Ureter (tissue), 1 donor: ENCODE measurements at regions not wholly inside any gene's neighbourhood (a gene's known extent, or its start where the extent isn't known, plus 50 kb on each side); places are given as distances from the start of the nearest gene placed in this dataset.

Source experiments
- DNase-seq: peaks from one replicate; pipeline ENCODE4 v3.0.0-alpha.2; 2020; ENCODE audit warnings: low spot score
- donor health status: DM: yes; HTN: yes; CAD: no.

GRCh38 chr1:78358165-78358564, 132.6 kb upstream of the PTGFR start:
- no peak for DNase-seq

DNA sequence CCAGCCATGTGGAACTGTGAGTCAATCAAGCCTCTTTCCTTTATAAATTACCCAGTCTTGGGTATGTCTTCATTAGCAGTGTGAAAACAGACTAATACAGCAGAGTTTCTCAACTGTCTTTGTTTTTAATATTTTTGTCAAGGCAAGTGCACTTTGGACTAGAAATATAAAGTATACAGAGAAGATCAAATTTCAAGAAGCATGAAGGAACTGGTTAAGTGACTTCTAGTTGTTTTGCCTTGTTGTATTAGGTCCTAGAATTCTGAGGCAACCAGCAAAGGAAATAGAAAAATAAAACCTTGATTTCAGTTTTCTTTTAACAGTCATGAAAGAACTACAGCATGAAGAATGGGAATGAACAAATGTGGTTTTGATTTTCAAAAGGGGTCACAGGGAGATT, 131.1 kb upstream of the PTGFR start:
- DNase-seq = no peak

GRCh38 chr1:78360584-78360983, 130.2 kb upstream of the PTGFR start:
- DNase-seq = no peak

DNA sequence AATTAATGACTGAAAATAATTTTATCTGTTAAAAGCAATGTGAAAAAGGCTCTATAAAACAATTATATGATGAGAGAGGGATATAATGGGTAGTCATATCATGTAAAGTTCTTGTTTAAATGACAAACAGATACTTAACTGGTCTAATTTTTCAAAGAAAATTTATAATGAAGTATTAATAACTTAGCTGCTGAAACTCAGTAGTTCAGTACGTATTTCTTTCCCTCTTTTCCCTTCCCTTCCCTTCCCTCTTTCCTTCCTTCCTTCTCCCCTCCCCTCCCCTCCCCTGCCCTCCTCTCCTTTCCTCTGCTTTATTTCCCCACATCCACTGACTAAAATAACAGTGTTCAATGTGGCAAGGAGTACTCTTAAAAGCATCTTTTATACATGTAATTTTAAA, 123.1 kb upstream of the PTGFR start:
- no peak for DNase-seq

DNA sequence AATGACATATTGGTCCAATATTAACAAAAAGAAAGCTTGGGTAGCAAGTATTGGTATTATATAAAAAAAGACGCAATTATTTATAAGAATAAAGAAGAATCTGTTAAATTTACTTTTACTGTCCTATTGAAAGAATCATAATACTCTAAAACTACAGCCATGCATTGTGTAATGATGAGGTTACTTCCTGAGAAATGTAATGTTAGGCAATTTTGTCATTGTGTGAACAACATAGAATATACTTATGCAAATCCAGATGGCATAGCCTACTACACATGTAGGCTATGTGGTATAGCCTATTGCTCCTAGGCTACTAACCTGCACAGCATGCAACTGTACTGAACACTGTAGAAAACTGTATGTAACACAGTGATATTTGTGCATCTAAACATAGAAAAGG, 121.2 kb upstream of the PTGFR start:
- DNase-seq = no peak

GRCh38 chr1:78370356-78370755, 120.4 kb upstream of the PTGFR start:
- DNase-seq = no peak

DNA sequence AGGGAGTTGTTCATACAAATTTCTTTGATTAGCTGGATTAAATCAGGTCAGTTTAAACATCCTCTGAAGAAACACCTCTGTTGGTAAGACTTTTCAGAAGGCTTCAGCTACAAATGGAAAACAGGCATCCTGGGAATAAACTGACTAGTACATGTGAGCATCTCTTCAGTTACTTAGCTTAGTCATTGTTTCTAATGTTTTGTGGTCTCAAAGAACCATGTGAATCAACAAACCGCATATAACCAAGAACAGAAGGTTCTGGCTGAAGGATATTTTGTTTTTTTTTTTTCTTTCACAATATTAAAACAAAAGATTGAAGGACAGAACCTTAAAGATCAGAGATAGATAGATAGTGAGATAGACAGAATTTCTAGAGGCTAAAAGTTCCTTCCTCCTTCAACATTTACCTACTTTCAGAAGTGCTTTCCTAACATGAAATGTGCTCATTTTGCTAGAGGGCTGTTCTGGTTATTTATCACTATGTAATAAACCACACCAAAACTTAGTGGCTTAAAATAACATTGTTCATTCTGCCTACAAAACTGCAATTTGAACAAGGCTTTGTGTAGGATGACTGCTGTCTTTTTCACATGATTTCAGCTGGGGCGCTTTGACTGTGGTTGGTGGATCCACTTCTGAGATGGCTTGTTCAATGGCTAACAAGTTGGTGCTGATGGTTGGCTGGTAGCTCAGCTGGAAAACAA, 119.8 kb upstream of the PTGFR start:
- DNase-seq = no peak

- no peak for DNase-seq
Measured at GRCh38 chr1:78373676-78374075, 117.1 kb upstream of the PTGFR start.

DNA sequence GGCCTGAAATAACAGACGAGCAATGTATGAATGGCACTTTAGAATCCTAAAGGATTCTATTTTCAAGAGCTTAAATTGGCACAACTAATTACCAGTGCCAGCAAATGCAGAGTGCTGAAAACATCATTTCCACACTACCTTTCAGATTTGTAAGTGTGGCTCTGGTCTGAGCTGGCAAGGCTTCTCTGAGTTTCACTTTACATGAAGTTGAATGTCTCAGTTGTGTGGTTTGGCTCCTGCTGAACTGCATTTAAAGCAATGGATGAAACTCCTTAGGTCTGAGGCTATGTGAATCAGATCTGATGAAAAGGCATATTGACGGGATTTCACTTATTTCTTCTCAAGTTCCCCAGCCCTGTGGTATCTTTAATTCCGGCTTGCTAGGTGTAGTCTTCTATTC, 114.8 kb upstream of the PTGFR start:
- no peak for DNase-seq

DNA sequence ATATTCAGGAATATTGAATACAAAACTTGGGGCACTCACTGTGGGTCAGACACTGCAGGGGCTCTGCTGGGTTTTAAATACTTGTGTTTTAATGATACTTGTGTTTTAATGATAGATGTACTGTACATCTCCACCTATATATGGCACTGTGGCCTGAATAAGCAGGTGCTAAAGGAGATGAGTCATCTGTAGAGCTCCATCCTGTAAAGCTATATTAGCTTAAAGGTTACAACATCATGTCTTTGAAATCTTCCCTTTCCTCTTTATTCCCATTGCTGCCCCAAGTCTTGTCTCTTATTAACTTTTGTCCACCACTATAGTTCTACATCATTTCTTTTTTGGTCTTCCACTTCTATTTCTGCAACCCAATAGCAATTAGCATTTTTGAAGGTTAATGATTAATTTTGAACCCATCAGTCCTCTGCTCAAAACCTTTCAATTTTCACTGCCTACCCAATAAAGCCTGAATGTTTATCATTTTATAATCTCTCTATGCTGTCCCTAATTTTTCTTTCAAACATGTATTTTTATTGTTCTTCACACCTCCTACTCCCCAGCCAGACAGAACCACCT, 113.3 kb upstream of the PTGFR start:
- no peak for DNase-seq

- no peak for DNase-seq
Measured at GRCh38 chr1:78383923-78384322, 106.9 kb upstream of the PTGFR start.

GRCh38 chr1:78385744-78386462, 104.9 kb upstream of the PTGFR start:
- DNase-seq = no peak

DNA sequence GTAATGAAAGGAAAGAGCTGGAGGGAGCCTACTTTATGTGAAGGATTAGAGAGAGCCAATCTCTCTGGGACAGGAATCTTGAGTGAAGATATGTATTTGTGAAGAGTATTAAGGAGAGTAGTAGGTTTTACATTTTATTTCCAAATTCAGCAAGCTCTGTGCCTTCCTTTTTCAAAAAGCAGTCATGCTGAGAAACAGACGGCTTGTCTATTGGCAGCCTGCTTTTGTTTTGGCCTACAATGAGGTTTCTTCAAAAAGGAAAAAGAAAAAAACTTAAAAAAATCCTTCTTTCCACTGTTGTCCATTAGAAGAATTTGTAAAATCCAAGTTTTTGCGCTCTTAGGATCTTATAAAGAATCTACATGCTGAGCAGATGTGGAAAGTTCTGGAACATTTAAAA, 103.6 kb upstream of the PTGFR start:
- no peak for DNase-seq

GRCh38 chr1:78387871-78388270, 102.9 kb upstream of the PTGFR start:
- DNase-seq = no peak

- no peak for DNase-seq
Measured at GRCh38 chr1:78388275-78388674, 102.5 kb upstream of the PTGFR start.

DNA sequence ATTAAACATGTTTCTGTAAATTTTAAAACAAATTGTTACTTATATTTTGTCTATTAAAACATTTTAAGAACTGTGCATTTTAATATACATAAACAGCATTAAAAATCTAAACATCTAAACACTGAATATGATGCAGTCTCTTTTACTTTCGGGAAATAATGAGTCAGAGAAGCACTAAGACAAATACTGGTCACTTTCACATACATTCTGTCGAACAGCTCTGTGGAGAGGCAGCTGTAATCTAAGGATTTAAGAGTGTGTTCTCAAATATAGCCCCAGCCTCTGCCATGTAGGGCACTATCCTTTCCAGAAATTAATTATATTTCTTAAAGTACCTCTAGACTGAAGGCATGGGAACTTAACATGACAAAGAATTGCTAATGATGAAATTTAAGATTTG, 89.6 kb upstream of the PTGFR start:
- no peak for DNase-seq

- no peak for DNase-seq
Measured at GRCh38 chr1:78408192-78408591, 82.6 kb upstream of the PTGFR start.

- DNase-seq = no peak
Measured at GRCh38 chr1:78408810-78409209, 82.0 kb upstream of the PTGFR start.

DNA sequence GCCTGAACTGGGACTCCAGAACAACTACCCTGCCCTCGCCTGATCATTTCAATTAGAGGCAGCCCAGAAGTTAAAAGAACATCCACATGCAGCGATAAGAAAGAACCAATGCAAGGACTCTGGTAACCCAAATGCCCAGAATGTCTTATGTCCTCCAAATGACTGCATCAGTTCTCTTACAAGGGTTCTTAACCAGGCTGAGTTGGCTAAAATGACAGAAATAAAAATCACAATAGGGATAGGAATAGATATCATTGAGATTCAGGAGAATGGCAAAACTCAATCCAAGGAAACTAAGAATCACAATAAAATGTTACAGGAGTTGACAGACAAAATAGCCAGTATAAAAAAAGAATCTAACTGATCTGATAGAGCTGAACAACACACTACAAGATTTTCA, 80.1 kb upstream of the PTGFR start:
- no peak for DNase-seq

GRCh38 chr1:78411707-78412106, 79.1 kb upstream of the PTGFR start:
- no peak for DNase-seq

DNA sequence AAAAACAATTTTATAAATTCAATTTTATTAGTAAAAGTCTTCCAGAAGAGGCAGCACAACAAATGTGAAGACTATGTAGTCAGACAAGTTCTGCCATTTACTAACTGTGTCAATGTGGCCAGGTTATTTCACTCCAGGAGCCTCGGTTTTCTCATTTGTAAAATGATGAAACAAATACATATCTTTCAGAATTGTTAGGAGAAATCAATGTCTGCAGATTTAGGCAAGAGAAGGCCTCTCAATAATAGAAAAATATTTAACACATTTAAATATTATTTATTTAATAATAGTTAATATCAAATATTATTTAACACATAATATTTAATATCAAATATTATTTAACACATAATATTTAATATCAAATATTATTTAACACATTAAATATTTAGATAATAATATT, 75.6 kb upstream of the PTGFR start:
- DNase-seq = no peak

DNA sequence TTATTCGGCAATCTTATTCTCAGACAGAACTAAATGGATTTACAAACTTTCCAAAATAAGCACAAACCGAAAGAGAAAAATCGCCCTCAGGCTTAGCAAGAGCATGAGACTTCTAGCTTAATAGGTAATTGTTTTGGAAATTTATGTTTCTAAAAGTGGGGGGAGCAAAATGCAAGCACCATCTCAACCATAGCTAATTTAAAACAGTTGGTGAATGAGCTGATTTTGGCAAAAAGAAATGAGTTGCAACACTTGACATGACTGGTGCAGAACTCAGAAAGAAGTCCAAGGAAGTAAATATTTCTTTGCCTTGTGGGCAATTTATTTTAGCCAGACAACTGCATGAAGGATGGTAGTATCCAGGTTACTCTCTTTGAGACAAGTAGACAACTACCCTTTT, 71.5 kb upstream of the PTGFR start:
- no peak for DNase-seq

DNA sequence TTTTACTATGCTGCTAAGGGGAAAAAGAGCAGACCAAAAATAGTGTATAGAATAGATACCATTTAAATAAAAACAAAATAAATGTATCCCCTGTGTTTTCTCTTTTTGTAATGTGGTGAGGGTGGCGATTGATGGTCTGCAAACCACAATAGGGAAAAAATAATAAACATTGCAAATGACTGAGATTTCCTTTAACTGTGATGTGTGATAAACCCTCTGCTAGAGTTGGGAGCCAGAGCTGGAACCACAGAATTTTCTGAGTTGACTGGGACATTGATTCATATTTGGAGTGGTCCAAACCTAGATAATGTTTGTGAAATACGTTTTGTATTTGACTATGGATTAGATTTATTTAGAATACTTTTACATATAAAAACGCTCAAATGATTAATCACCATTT, 70.6 kb upstream of the PTGFR start:
- no peak for DNase-seq
